Skeletal muscle satellite cell (primary cell): ENCODE measurements at regions not wholly inside any gene's neighbourhood (a gene's known extent, or its start where the extent isn't known, plus 50 kb on each side); places are given as distances from the start of the nearest gene placed in this dataset.

ENCODE experiments used
- H3K27me3 ChIP-seq: 2 replicates; pipeline ENCODE4 v1.7.0; 2013; ENCODE audit warnings: low read length; ENCODE audit not compliant: control insufficient read depth, insufficient read depth
- H3K36me3 ChIP-seq: 2 replicates; pipeline ENCODE4 v1.7.0; 2013; ENCODE audit warnings: mild to moderate bottlenecking, control low read depth, low read length; ENCODE audit not compliant: insufficient read depth
- H3K4me1 ChIP-seq: 2 replicates; pipeline ENCODE4 v1.7.0; 2013; ENCODE audit warnings: low read length; ENCODE audit not compliant: control insufficient read depth, insufficient read depth
- H3K4me2 ChIP-seq: 2 replicates; pipeline ENCODE4 v1.7.0; 2013; ENCODE audit warnings: mild to moderate bottlenecking, low read length
- H3K4me3 ChIP-seq: 2 replicates; pipeline ENCODE4 v1.7.0; 2013; ENCODE audit warnings: low read length
- H3K9ac ChIP-seq: 2 replicates; pipeline ENCODE4 v1.7.0; 2013; ENCODE audit warnings: mild to moderate bottlenecking, low read depth, low read length, moderate library complexity
- H3K9me3 ChIP-seq: replicated peaks from 2 replicates; pipeline ENCODE4 v1.7.0; 2013; ENCODE audit warnings: mild to moderate bottlenecking, control low read depth, low read length

DNA sequence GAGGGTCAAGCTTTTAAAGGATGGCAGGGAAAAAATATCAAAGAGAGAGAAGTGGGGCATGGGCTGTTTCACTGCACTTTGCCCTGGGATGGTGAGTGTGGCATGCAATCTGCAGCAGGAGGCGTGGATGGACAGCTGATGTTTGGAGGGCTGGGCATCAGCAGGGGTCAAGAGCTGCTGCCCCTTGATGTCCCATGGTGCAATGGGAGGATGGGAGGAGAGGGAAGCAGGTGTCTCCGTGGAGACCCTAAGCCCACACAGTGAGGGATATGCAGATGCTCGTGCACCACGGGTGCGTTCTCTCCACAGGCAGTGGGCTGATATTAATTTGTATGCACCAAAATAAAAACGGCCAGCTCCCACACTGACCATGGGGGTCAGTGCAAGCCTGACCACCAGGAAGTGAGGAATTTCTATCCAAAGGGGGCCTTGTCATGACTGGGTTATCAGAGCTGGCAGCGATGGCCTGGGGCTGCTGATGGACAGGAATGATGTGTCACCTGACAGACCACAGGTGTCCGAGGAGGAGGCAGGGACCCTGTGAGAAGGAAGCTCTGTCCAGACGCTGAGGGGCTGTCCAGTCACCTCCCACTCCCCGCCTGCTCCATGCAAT lies 183.6 kb downstream of the IRF8 start:
- Histone ChIP-seq H3K4me2 (no peak overlapping the region), H3K4me3 (no peak overlapping the region), H3K9me3 (no peaks in the 10 kb centered on the region), H3K27me3 (peaks cover 23% of the 10 kb centered on the region), H3K36me3 (no peaks in the 10 kb centered on the region), H3K9ac (no peak overlapping the region), H3K4me1 (no peaks in the 10 kb centered on the region)

DNA sequence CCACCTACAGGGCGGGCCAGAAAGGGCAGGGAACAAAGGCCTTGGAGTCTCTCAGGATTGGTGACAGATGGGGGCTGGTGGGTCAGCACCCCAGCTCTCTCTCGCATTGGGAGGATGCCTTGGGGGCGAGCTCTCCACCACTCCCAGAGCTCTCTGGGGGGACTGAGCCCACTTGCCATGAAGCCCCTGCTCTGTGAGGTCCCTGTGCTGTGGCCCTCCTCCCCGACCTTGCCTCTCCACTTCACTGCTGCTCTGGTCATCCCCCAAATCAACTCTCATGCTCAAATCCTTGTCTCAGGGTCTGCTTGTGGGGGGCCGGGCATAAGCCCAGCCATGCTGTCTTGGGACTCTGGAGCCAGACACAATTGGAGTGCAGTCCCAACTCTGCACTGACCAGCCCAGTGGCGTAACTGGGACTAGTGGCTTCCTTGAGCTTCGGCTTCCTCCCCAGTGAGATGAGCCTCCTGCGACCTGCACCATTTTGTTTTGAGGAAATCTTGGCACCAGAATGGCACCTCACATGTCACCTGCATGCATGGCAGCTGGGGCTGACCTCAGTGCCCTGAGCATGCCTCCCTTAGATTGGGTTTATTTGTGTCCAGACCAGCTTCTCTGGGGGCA lies 184.5 kb downstream of the IRF8 start:
- Histone ChIP-seq H3K4me3 (no peak overlapping the region), H3K9ac (no peak overlapping the region), H3K36me3 (no peaks in the 10 kb centered on the region), H3K9me3 (no peaks in the 10 kb centered on the region), H3K4me2 (no peak overlapping the region), H3K27me3 (peaks cover 16% of the 10 kb centered on the region), H3K4me1 (no peaks in the 10 kb centered on the region)

DNA sequence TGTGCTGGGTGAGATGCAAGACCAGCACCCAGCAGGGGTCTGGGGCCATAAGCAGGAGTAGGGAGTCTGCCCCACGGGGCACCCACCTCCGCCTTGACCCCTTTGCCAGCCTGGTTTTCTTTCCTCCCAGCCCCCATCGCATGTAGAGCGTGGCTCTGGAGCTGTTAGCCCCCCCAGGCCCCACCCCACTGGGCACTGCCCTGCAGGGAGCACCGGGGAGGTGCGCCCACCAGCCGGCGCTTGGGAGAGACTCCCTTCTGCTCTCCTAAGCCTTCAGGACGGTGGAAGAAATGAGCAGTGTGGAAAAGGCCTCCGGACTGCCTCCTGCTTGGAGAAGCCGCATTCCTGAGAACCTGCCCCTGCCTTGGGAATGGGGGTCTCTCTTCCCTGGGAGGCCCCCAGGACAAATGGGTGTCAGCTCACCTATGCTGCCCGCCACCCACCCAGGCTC lies 186.2 kb downstream of the IRF8 start:
- H3K36me3 ChIP-seq, result no peaks in the 10 kb centered on the region
- H3K4me3 ChIP-seq, result no peak overlapping the region
- H3K27me3 ChIP-seq, result peaks cover 5% of the 10 kb centered on the region
- no peaks in the 10 kb centered on the region for H3K9me3 ChIP-seq
- H3K4me2 ChIP-seq, result no peak overlapping the region
- H3K9ac ChIP-seq, result no peak overlapping the region
- no peaks in the 10 kb centered on the region for H3K4me1 ChIP-seq

DNA sequence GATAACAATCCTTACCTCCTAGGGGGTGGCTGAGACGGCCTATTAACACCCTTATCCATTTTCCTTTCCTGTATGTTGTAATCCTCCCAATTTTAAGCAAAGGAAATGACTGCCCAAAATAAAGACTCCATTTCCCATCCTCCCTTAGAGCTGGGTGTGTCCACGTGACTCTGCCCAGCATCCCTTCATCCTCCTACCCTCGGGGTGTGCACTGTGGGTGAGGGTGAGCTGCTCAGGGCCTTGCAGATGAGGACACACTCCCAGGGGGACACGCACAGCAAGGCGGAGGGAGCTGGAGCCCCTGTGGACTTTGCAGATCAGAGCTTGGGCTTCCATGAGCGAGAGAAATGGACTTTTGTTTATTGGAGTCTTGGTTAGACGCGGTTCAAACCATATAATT lies 186.8 kb downstream of the IRF8 start:
- Histone ChIP-seq H3K27me3 (no peaks in the 10 kb centered on the region), H3K4me1 (no peaks in the 10 kb centered on the region), H3K36me3 (no peaks in the 10 kb centered on the region), H3K9me3 (no peaks in the 10 kb centered on the region), H3K9ac (no peak overlapping the region), H3K4me2 (no peak overlapping the region), H3K4me3 (no peak overlapping the region)

DNA sequence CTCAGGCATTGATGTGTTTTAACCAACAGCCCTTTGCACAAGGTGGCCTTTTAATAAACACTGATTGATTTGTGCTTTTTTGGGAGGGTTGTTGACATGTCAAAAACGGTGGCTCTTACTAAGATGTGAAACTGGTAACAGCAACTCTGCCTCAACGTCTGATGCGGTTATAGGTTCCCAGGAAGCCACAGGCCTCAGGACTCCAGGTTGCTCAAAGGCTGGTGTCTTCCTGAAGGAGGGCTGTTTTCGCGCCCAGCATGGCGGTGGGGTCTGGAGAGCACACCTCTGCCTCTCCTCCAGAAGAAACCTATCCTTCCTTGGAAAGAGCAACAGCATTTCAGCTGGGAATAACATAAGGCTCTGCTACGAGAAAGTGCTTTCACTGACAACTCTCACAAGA lies 187.5 kb downstream of the IRF8 start:
- Histone ChIP-seq H3K4me1 (no peaks in the 10 kb centered on the region), H3K36me3 (no peaks in the 10 kb centered on the region), H3K4me3 (no peak overlapping the region), H3K27me3 (no peaks in the 10 kb centered on the region), H3K4me2 (no peak overlapping the region), H3K9ac (no peak overlapping the region), H3K9me3 (no peaks in the 10 kb centered on the region)

DNA sequence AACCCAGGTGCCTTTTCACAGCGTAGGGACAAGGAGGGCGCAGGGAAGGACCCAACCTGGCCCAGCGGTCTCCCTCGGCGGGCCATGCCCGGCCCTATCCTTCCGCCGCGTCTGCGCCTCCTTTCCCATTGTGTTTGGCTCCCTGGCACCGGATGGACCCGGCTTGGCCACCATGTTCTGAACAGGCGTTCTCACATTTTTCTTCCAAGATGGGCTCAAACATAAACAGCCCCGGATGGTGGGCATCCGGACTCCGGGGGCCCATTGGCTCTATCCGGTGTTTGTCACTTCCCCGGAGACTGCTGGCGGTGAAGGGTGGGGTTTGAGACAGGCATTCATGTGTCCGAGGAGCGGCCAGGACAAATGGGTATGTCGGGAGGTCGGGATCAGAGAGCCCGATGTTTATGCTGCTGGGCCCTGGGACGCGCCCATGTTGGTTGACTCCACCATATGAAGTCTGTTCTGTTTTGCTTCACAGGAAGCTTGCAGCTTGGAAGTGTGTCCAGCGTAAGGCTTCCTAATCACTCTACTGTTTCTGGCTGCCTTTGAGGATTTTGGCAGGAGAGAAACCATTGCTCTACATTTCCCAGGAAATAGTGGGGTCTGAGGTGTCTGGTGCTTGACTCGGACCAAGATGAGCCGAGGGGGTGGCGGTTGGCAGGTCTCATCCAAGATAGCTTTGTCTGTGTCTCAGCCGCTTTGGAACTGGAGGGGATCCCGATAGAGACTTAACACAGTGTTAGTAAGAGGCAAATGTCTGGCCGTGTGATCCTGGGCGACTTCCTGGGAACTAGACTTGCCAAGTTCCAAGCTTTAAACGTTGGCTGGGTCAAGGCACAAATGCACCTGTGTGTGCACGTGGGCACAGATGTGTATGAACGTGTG lies 188.3 kb downstream of the IRF8 start:
- H3K27me3 ChIP-seq, result no peaks in the 10 kb centered on the region
- no peak overlapping the region for H3K4me2 ChIP-seq
- H3K9ac ChIP-seq, result no peak overlapping the region
- H3K36me3 ChIP-seq, result no peaks in the 10 kb centered on the region
- H3K9me3 ChIP-seq, result no peaks in the 10 kb centered on the region
- H3K4me3 ChIP-seq, result no peak overlapping the region
- H3K4me1 ChIP-seq, result no peaks in the 10 kb centered on the region

DNA sequence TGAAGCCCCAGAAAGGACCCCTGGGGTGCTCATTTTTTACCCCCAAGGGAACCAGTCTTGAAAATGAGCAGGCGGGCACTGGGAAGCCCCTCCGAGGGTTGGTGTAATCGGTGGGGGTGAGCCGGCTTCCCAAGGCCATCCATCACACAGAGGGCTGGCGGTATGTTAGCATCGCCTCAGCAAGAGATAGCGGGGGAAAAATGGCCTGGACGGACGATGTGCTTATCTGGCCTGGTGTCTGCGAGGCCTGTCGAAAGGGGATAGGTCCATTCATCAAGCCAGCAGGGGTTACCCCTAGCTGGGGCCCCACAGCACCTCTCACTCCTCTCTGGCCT lies 188.9 kb downstream of the IRF8 start:
- Histone ChIP-seq H3K4me1 (no peaks in the 10 kb centered on the region), H3K4me2 (no peak overlapping the region), H3K27me3 (no peaks in the 10 kb centered on the region), H3K9me3 (no peaks in the 10 kb centered on the region), H3K36me3 (no peaks in the 10 kb centered on the region), H3K4me3 (no peak overlapping the region), H3K9ac (no peak overlapping the region)

DNA sequence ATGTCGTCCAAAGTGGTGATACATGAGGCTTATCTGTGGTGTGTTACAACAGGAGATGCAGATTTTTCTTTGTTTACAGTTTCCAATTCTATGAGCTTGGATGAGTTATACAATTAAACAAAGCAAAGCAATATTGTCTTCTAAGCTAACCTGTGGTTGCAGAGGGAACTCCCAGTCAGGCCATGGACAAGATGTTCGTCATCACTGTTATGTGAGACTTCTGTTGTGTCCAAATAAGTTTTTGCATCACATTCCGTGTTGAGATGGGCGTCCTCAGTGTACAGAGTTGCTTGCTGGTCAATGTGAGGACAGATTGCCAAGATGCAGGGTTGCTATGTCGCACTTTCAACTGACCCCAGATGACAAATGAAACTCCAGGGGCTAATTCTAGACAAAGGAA lies 189.3 kb downstream of the IRF8 start:
- Histone ChIP-seq H3K36me3 (no peaks in the 10 kb centered on the region), H3K4me2 (no peak overlapping the region), H3K4me3 (no peak overlapping the region), H3K9me3 (no peaks in the 10 kb centered on the region), H3K9ac (no peak overlapping the region), H3K4me1 (no peaks in the 10 kb centered on the region), H3K27me3 (no peaks in the 10 kb centered on the region)

DNA sequence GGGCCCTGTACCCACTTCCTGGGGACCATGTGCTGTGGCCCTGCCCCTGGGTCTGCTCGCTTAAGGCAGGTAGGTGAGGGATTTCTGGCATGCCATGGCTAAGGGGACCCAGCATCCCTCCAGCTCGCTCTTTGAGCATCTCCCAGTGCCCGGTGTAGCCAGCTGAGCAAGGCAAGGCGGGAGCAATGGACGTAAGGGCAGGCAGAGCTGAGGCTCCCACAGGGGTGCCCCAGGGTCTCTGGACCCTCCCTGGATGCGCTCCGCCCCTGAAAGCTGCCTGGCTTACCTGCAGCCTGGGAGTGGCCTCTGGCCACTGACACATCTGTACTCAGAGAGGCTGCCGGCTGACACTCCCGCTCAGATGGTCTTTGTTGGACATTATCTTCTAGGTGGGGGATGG lies 189.9 kb downstream of the IRF8 start:
- Histone ChIP-seq H3K4me3 (no peak overlapping the region), H3K9ac (no peak overlapping the region), H3K9me3 (no peaks in the 10 kb centered on the region), H3K27me3 (no peaks in the 10 kb centered on the region), H3K4me1 (no peaks in the 10 kb centered on the region), H3K4me2 (no peak overlapping the region), H3K36me3 (no peaks in the 10 kb centered on the region)

DNA sequence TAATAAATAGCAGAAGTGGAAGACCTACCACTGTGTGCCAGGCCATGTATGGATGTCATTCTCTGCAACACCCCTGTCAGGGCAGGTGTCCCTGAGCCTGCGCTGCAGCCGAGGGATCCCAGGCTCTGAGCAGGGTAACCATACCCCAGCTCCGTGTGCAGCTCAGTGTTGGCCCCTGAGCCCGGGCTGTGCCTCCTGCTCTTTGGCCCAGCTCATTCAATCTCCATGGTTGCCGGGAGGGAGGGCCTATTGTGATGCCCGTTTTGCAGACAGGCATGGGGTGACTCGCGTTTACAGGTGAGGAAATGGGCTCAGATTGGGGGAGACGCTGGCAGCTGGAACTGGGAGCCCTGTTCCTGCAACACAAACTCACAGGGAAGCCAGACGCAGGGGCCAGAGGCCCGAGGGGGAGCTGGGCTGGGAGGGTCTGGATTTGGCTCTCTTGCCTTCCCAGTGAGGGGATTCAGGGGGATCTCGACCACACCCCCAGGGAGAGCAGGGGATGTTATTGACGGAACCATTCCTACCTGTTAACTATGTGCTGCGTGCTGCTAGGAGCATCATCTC lies 190.5 kb downstream of the IRF8 start:
- Histone ChIP-seq H3K27me3 (no peaks in the 10 kb centered on the region), H3K36me3 (no peaks in the 10 kb centered on the region), H3K4me1 (no peaks in the 10 kb centered on the region), H3K4me2 (no peak overlapping the region), H3K4me3 (no peak overlapping the region), H3K9ac (no peak overlapping the region), H3K9me3 (no peaks in the 10 kb centered on the region)

DNA sequence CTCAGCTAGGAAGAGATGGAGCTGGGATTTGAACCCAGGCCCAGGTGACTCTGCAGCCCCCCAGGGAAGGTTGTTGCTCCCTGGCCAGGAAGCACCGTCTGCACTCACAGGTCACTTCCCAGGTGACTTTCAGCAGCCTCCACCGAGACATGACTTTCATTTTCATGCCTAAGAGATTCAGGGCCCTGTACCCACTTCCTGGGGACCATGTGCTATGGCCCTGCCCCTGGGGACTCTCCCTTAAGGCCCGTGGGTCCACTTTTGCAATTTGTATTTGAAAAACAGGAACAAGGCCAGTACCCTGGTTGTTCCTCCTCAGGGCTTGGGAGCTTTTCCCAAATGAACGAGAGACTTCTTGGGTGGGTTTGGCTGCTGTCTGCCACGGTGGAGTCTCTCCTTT lies 191.0 kb downstream of the IRF8 start:
- Histone ChIP-seq H3K27me3 (no peaks in the 10 kb centered on the region), H3K36me3 (no peaks in the 10 kb centered on the region), H3K4me3 (no peak overlapping the region), H3K9ac (no peak overlapping the region), H3K4me2 (no peak overlapping the region), H3K4me1 (no peaks in the 10 kb centered on the region), H3K9me3 (no peaks in the 10 kb centered on the region)
